GM21423 (cell line): ENCODE measurements at regions not wholly inside any gene's neighbourhood (a gene's known extent, or its start where the extent isn't known, plus 50 kb on each side); places are given as distances from the start of the nearest gene placed in this dataset.
"Not testable (repeated sequence)": the region's sequence is repeated elsewhere in the genome, so short reads cannot be mapped to it uniquely, and the experiment has no call there.

Experiments
- ATAC-seq: cut with Tn5 transposase; IDR thresholded peaks from one replicate; pipeline ENCODE4 v1.9.1; 2021; ENCODE audit warnings: mild to moderate bottlenecking, moderate library complexity; ENCODE audit not compliant: unreplicated experiment

GRCh38 chr1:4133297-4133938 is 233.3 kb upstream of the C1orf174 start:
- no peak for ATAC-seq

DNA sequence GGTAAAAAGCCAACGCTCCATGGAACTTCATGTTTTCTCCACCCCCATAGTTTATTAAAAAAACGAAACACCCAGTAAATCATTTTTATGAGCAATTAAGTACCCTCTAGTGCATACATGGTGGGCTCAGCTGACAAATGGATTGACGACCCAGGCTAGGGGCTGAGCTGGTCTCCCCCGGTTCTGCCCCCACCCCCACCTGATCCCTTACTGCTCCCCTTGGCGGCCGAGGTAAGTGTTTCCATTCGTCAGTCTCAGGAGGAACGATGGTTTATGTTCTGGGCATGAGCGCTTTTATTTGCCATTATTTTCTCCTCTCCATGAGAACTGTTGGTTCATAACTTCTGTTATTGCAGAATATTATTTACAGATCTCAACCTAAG is 233.9 kb upstream of the C1orf174 start:
- no peak for ATAC-seq

- ATAC-seq: not testable (repeated sequence)
Measured at GRCh38 chr1:4135853-4136252, 235.8 kb upstream of the C1orf174 start.

DNA sequence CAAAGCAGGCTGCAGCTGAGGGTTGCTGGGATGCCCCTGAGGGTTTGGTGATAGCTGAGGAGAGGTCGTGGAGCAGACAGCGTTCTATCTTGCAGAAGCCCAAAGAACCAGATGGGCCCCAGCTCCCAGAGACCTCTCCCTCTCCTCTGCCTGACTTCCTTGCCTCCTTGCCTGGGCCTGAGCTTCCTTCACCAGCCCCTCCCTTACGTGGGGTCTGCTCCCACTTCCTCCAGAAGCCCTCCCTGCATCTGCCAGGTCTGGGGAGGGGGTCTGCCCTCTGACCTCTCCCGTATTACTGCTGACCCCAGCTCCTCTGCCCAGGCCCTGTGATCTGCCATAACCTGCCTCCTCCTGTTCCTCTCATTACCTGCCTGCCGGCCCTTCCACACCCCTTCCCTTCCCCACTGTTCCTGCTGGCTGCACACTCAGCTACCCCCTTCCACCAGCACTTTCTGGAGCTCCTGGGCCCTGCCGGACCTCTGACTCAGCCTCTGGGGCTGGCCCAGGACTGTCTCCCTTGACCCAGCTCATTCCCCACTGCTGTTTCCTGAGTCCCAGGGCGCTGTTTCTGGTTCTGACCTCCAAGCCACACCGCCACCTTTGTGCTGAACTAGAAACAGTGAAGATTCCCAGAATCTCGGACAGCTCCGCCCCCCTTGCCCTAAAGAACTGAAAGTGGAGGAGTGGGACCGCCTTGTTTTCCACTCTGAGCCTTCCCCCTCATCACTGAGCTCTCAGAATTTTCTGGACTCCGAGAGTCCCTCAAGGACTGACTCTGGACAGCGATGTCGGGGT is 237.7 kb upstream of the C1orf174 start:
- ATAC-seq: no peak

DNA sequence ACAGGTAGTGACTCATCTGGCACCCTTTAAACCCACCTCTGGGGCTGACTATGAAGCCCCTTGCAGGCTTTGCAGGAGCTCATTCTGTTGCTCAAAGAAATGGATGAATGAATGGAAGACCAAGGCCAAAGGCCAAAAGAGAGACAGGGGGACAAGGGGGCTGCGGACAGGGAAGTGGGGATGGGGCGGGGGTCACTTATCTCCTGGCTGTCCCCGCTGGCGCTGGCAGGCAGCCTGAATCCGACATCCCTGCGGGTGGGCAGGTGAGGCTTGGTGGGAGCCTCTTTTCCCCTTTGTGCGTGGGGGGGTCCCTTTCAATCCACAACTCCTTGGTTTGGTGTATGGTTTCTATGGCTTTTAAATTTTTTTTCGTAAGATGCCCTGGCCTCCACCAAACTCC is 239.6 kb upstream of the C1orf174 start:
- no peak for ATAC-seq

- ATAC-seq: no peak
Measured at GRCh38 chr1:4140241-4140640, 240.2 kb upstream of the C1orf174 start.

- no peak for ATAC-seq
Measured at GRCh38 chr1:4140821-4141220, 240.7 kb upstream of the C1orf174 start.

- no peak for ATAC-seq
Measured at GRCh38 chr1:4144349-4144971, 244.4 kb upstream of the C1orf174 start.

GRCh38 chr1:4146101-4146500 is 246.0 kb upstream of the C1orf174 start:
- ATAC-seq: no peak

- no peak for ATAC-seq
Measured at GRCh38 chr1:4146614-4147013, 246.5 kb upstream of the C1orf174 start.

DNA sequence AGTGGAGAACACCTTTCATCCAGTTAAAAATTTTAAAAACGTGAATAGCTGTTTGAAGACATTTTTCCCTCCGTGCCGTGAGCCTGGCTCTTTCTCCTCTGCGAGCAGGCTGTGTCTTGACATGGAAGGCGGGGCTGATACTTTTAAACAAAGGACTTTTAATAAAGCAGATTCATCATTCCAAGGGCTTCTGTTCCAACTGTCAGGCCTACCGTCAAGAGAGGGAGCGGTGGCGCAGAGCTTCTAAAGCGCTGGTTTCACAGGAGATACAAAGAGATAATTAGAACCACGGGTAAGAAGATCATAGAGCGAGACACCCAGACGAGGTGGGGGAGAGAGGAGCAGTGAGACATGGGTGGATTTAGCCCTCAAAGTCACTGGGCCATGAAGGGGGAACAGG is 247.4 kb upstream of the C1orf174 start:
- ATAC-seq: no peak

- no peak for ATAC-seq
Measured at GRCh38 chr1:4149281-4149680, 249.2 kb upstream of the C1orf174 start.

- ATAC-seq: no peak
Measured at GRCh38 chr1:4149831-4150230, 249.8 kb upstream of the C1orf174 start.

- ATAC-seq: no peak
Measured at GRCh38 chr1:4150262-4150661, 250.2 kb upstream of the C1orf174 start.

- no peak for ATAC-seq
Measured at GRCh38 chr1:4152266-4152665, 252.2 kb upstream of the C1orf174 start.

GRCh38 chr1:4153571-4153970 is 253.5 kb upstream of the C1orf174 start:
- ATAC-seq: no peak

- ATAC-seq: no peak
Measured at GRCh38 chr1:4156241-4156973, 256.3 kb upstream of the C1orf174 start.

DNA sequence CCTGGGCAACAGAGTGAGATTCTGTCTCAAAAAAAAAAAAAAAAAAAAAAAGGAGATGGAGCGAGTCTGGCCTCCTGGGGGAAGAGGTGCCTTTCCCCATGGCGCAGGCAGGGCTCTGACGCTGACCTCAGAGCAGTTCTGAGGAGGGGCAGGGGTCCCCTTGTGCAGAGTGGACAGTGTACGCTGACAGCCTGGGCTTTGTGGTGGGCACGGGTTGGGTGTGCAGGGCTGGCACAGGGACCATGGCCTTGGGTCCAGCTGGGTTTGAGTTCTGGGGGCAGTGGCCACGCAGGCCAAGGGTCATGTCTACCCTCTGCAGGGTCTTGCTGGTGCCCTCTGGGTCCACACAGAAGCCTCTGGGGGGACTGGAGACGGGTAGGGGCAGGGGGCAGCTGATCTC is 260.1 kb upstream of the C1orf174 start:
- ATAC-seq: no peak

DNA sequence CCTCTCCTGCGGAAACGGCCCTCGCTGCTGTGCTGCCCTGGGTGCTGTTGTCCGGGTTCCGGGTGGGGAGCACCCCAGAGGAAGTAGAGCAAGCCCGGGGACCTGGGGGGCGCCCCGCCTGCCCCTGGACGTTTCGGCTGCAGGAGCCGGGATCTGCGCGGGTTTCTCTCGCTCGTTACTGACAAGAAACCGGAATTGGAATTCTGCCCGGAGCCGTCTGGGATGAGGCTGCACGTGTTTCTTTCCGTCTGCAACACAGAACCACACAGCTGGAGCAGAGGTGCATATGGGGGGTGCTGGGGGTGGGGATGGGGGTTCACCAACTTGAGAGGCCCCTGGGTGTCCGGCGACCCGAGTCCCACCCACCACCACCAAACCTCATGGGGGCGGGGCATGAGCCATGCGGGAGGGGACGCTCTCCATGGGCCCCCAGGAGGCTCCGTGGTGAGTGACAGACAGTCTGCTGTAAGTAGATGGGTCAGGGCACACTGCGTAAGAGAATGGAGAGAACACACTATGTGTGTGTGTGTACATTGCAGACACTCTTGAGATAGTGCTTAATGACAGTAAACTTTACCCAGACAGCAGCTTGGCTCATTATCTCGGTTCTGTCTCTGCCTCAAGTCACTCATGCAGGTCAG is 261.4 kb upstream of the C1orf174 start:
- ATAC-seq: no peak

- no peak for ATAC-seq
Measured at GRCh38 chr1:4164965-4165364, 264.9 kb upstream of the C1orf174 start.

- no peak for ATAC-seq
Measured at GRCh38 chr1:4165686-4166300, 265.7 kb upstream of the C1orf174 start.
